ENCODE measurements at regions not wholly inside any gene's neighbourhood (a gene's known extent, or its start where the extent isn't known, plus 50 kb on each side); places are given as distances from the start of the nearest gene placed in this dataset.

DNA sequence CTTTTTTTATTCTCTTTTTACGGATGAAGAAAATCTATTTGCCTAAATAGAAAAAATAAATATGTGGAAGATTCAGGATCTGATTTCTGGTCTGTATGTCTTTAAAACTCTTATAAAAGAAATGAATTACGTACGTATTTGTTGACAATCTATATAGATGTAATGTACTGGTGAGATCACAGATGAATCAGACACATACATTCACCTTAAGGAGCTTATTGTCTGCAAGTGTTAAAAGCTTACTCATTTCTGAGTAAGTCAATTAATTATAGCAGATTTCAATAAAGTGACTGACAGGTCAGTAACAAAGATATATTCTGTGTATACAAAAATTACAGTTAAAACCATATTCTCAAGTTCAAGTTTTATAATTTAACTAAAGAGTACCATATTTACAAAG is 66.6 kb upstream of the NAF1 start:
- peaks cover under 1 to 25% (median 10%) of the 10 kb centered on the region in 8 donors for H3K9me3 Mint-ChIP-seq
- H3K4me3 Mint-ChIP-seq: no peak overlapping the region
- H3K27me3 Mint-ChIP-seq: peaks cover 0 to 4% of the 10 kb centered on the region in 2 donors
- no peak overlapping the region for H3K27ac ChIP-seq (ENCODE audit: low read depth, low read length)
- H3K4me1 ChIP-seq (ENCODE audit: insufficient read depth, low read length): no peaks in the 10 kb centered on the region
- no peak overlapping the region for H3K4me3 ChIP-seq (ENCODE audit: low read length in 2 of 2)
- no peak for DNase-seq
- no peaks in the 10 kb centered on the region for H3K36me3 ChIP-seq (ENCODE audit: insufficient read depth, low read length)
- no peaks in the 10 kb centered on the region for H3K4me1 Mint-ChIP-seq
- CTCF ChIA-PET (ENCODE audit: partially characterized antibody): no interaction called here
- no peak overlapping the region for H3K27ac Mint-ChIP-seq
- H3K36me3 Mint-ChIP-seq: no peaks in the 10 kb centered on the region
- H3K27me3 ChIP-seq (ENCODE audit: insufficient read depth, low read length): no peaks in the 10 kb centered on the region
- intact Hi-C loops (cut with micrococcal nuclease): no loop called here
- H3K9me3 ChIP-seq (ENCODE audit: control insufficient read depth in 1 of 2, low read length in 2 of 2): peaks cover 0 to 6% of the 10 kb centered on the region in 2 donors
- POLR2A ChIA-PET (ENCODE audit: partially characterized antibody): interaction anchor here (0.6 kb wide), 1 partner anchor 486 kb away, joined by 3 read pairs; no protein-coding TSS in a partner anchor

DNA sequence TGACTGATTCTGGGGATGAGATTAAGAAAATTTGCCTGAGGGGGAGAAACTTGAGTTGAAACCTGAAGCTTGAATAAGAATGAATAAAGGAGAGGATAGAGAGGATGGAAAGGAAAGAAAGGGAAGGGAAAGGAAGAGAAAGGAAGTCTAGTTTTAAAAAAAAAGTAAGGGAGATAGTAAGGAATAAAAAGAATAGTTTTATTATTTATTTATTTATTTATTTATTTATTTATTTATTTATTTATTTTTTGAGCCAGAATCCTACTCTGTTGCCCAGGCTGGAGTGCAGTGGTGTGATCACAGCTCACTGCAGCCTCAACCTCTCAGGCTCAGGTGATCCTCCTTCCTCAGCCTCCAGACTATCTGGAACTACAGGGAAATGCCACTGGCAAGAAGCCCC is 62.0 kb upstream of the NAF1 start:
- Histone ChIP-seq H3K36me3 (ENCODE audit: insufficient read depth, low read length) (no peaks in the 10 kb centered on the region), H3K4me1 (ENCODE audit: insufficient read depth, low read length) (no peaks in the 10 kb centered on the region), H3K27me3 (ENCODE audit: insufficient read depth, low read length) (no peaks in the 10 kb centered on the region), H3K27ac (ENCODE audit: low read depth, low read length) (no peak overlapping the region), H3K9me3 (ENCODE audit: control insufficient read depth in 1 of 2, low read length in 2 of 2) (no peaks in the 10 kb centered on the region), H3K4me3 (ENCODE audit: low read length in 2 of 2) (no peak overlapping the region)
- Mint-ChIP-seq H3K36me3 (no peaks in the 10 kb centered on the region), H3K9me3 (peaks cover 0 to 16% (median 4%) of the 10 kb centered on the region in 8 donors), H3K4me3 (no peak overlapping the region), H3K27ac (no peak overlapping the region), H3K27me3 (peaks cover 2 to 6% of the 10 kb centered on the region in 2 donors), H3K4me1 (no peaks in the 10 kb centered on the region)
- no peak for DNase-seq
- ChIA-PET POLR2A (ENCODE audit: partially characterized antibody) (no interaction called here), CTCF (ENCODE audit: partially characterized antibody) (no interaction called here)
- intact Hi-C loops (cut with micrococcal nuclease): no loop called here

DNA sequence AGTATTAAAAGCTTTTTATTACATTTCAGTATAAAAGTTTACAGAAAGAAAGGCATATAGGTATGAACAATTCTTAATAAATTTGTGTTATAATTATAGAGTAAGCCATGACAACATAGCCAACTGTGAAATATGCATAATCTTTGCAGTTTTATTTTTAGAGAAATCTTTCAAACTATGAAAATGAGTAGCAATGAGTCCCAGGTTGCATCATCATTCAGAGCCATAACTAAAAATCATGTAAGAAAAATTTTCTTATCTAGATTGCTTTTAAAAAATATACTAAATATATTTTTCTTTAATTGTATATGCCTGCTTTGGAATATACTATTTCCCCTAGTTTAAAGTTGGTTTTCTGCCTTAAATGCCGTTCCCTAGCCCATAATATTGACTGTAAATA is 54.8 kb upstream of the NAF1 start:
- H3K4me1 Mint-ChIP-seq: no peaks in the 10 kb centered on the region
- Histone ChIP-seq H3K4me3 (ENCODE audit: low read length in 2 of 2) (no peak overlapping the region), H3K27me3 (ENCODE audit: insufficient read depth, low read length) (no peaks in the 10 kb centered on the region), H3K27ac (ENCODE audit: low read depth, low read length) (no peak overlapping the region), H3K4me1 (ENCODE audit: insufficient read depth, low read length) (no peaks in the 10 kb centered on the region), H3K36me3 (ENCODE audit: insufficient read depth, low read length) (no peaks in the 10 kb centered on the region), H3K9me3 (ENCODE audit: control insufficient read depth in 1 of 2, low read length in 2 of 2) (no peaks in the 10 kb centered on the region)
- H3K4me3 Mint-ChIP-seq: no peak overlapping the region
- no peaks in the 10 kb centered on the region for H3K36me3 Mint-ChIP-seq
- intact Hi-C loops (cut with micrococcal nuclease): no loop called here
- peaks cover 2 to 7% of the 10 kb centered on the region in 2 donors for H3K27me3 Mint-ChIP-seq
- POLR2A ChIA-PET (ENCODE audit: partially characterized antibody): no interaction called here
- no peak for DNase-seq
- H3K27ac Mint-ChIP-seq: no peak overlapping the region
- CTCF ChIA-PET (ENCODE audit: partially characterized antibody): no interaction called here
- peaks cover 0 to 4% (median 0%) of the 10 kb centered on the region in 8 donors for H3K9me3 Mint-ChIP-seq

DNA sequence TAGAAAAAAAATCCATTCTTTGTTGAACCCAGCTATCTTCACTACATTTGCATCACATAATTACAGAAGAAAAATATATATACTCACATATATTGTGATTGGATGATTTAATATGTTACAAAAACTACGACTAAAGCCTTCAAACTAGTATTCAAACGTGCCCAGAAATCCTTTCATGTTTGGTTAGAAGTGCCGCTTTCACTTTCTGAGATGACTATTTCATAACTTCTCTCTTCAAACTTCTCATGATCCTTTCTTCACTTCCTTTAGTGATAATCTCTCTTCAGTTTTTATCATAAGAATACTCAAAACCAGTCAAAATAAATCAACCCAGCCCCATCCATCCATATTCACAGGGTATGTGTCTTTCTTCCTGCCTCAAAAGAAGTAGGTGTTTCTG is 50.8 kb upstream of the NAF1 start:
- POLR2A ChIA-PET (ENCODE audit: partially characterized antibody): no interaction called here
- H3K9me3 Mint-ChIP-seq: peaks cover 0 to 2% (median 0%) of the 10 kb centered on the region in 8 donors
- no peak overlapping the region for H3K4me3 Mint-ChIP-seq
- intact Hi-C loops (cut with micrococcal nuclease): no loop called here
- CTCF ChIA-PET (ENCODE audit: partially characterized antibody): no interaction called here
- no peaks in the 10 kb centered on the region for H3K36me3 Mint-ChIP-seq
- no peaks in the 10 kb centered on the region for H3K4me1 Mint-ChIP-seq
- H3K4me1 ChIP-seq (ENCODE audit: insufficient read depth, low read length): no peaks in the 10 kb centered on the region
- no peak for DNase-seq
- no peaks in the 10 kb centered on the region for H3K36me3 ChIP-seq (ENCODE audit: insufficient read depth, low read length)
- H3K27me3 Mint-ChIP-seq: peaks cover 7 to 8% of the 10 kb centered on the region in 2 donors
- no peaks in the 10 kb centered on the region for H3K9me3 ChIP-seq (ENCODE audit: control insufficient read depth in 1 of 2, low read length in 2 of 2)
- H3K4me3 ChIP-seq (ENCODE audit: low read length in 2 of 2): no peak overlapping the region
- H3K27ac Mint-ChIP-seq: no peak overlapping the region
- H3K27me3 ChIP-seq (ENCODE audit: insufficient read depth, low read length): no peaks in the 10 kb centered on the region
- H3K27ac ChIP-seq (ENCODE audit: low read depth, low read length): no peak overlapping the region

All from CD4-positive, alpha-beta memory T cell (primary cell).